NCI-H2081 (cell line): ENCODE measurements at regions not wholly inside any gene's neighbourhood (a gene's known extent, or its start where the extent isn't known, plus 50 kb on each side); places are given as distances from the start of the nearest gene placed in this dataset.
"Not testable (repeated sequence)": the region's sequence is repeated elsewhere in the genome, so short reads cannot be mapped to it uniquely, and the experiment has no call there.

Experiments
- DNase-seq, 2 experiments: peaks; one replicate each; lab custom pipeline; 2025; lab: John Stamatoyannopoulos, UW

- DNase-seq: peak in 1 of 2 experiments; percentile 15
Measured at GRCh38 chr5:27818888-27819287, 780.5 kb upstream of the CDH9 start.

- no peak for DNase-seq
Measured at GRCh38 chr5:27814983-27815382, 776.6 kb upstream of the CDH9 start.

GRCh38 chr5:27814286-27814685, 775.9 kb upstream of the CDH9 start:
- DNase-seq: no peak

GRCh38 chr5:27810458-27810857, 772.1 kb upstream of the CDH9 start:
- DNase-seq: no peak

- no peak for DNase-seq
Measured at GRCh38 chr5:27797220-27797619, 758.8 kb upstream of the CDH9 start.

- no peak for DNase-seq
Measured at GRCh38 chr5:27788184-27788583, 749.8 kb upstream of the CDH9 start.

- no peak for DNase-seq
Measured at GRCh38 chr5:27784317-27784716, 745.9 kb upstream of the CDH9 start.

- DNase-seq: no peak
Measured at GRCh38 chr5:27778121-27778520, 739.7 kb upstream of the CDH9 start.

- DNase-seq: no peak
Measured at GRCh38 chr5:27773636-27774035, 735.2 kb upstream of the CDH9 start.

GRCh38 chr5:27773166-27773565, 734.8 kb upstream of the CDH9 start:
- no peak for DNase-seq

GRCh38 chr5:27769748-27770402, 731.5 kb upstream of the CDH9 start:
- no peak for DNase-seq

- DNase-seq: no peak
Measured at GRCh38 chr5:27748847-27749246, 710.5 kb upstream of the CDH9 start.

GRCh38 chr5:27743383-27743979, 705.1 kb upstream of the CDH9 start:
- DNase-seq: not testable (repeated sequence)

- DNase-seq: no peak
Measured at GRCh38 chr5:27742805-27743204, 704.4 kb upstream of the CDH9 start.

- no peak for DNase-seq
Measured at GRCh38 chr5:27734838-27735237, 696.5 kb upstream of the CDH9 start.

GRCh38 chr5:27733237-27733636, 694.9 kb upstream of the CDH9 start:
- DNase-seq: no peak

- DNase-seq: no peak
Measured at GRCh38 chr5:27727254-27727653, 688.9 kb upstream of the CDH9 start.

GRCh38 chr5:27722337-27722736, 684.0 kb upstream of the CDH9 start:
- no peak for DNase-seq

GRCh38 chr5:27708534-27708933, 670.1 kb upstream of the CDH9 start:
- no peak for DNase-seq

GRCh38 chr5:27706832-27707231, 668.4 kb upstream of the CDH9 start:
- no peak for DNase-seq

GRCh38 chr5:27705661-27706060, 667.3 kb upstream of the CDH9 start:
- no peak for DNase-seq

GRCh38 chr5:27701931-27702903, 663.8 kb upstream of the CDH9 start:
- peak in 1 of 2 experiments; percentile 25 for DNase-seq

GRCh38 chr5:27700526-27700925, 662.1 kb upstream of the CDH9 start:
- no peak for DNase-seq
